NB4 (cell line): ENCODE measurements at regions not wholly inside any gene's neighbourhood (a gene's known extent, or its start where the extent isn't known, plus 50 kb on each side); places are given as distances from the start of the nearest gene placed in this dataset.

ENCODE experiments used
- CTCF ChIP-seq: IDR thresholded peaks from one replicate; pipeline ENCODE4 v1.5.1; 2012; ENCODE audit warnings: low read depth, low read length
- MAX ChIP-seq: IDR thresholded peaks from 2 replicates; pipeline ENCODE4 v1.6.1; 2011; ENCODE audit warnings: low read depth, low read length
- MYC ChIP-seq: IDR thresholded peaks from 2 replicates; pipeline ENCODE4 v1.6.1; 2011; ENCODE audit warnings: low read depth, low read length
- POLR2A ChIP-seq: IDR thresholded peaks from 2 replicates; pipeline ENCODE4 v1.6.1; 2011; ENCODE audit warnings: mild to moderate bottlenecking; ENCODE audit not compliant: insufficient read length; ENCODE audit errors: extremely low read depth

GRCh38 chr10:128660726-128661125 is 534.5 kb upstream of the MKI67 start:
- no peak for TF ChIP-seq CTCF
- TF ChIP-seq MAX = no peak
- no peak for TF ChIP-seq POLR2A
- no peak for TF ChIP-seq MYC
